HL-60 (cell line): ENCODE measurements at regions not wholly inside any gene's neighbourhood (a gene's known extent, or its start where the extent isn't known, plus 50 kb on each side); places are given as distances from the start of the nearest gene placed in this dataset.

ENCODE experiments used
- DNase-seq, 2 experiments: peaks; one replicate each; pipeline ENCODE4 v3.0.0-alpha.2; 2010 to 2020; ENCODE audit warnings: low read depth in 1 of 2, low spot score in 1 of 2
- H3K27ac ChIP-seq: fragments of 250-450 bp; sonication (Bioruptor Pico); replicated peaks from 2 replicates; pipeline ENCODE4 v1.5.1; 2020; ENCODE audit warnings: mild to moderate bottlenecking, moderate library complexity
- H3K27me3 ChIP-seq: fragments of 250-450 bp; sonication (Bioruptor Pico); 2 replicates; pipeline ENCODE4 v1.5.1; 2021; ENCODE audit warnings: mild to moderate bottlenecking, moderate library complexity; ENCODE audit not compliant: insufficient read depth, poor library complexity, severe bottlenecking
- H3K4me3 ChIP-seq: replicated peaks from 2 replicates; pipeline ENCODE4 v1.5.1; 2011; ENCODE audit warnings: mild to moderate bottlenecking, control low read depth, low read length; ENCODE audit not compliant: insufficient read depth
- GABPA ChIP-seq: IDR thresholded peaks from 2 replicates; pipeline ENCODE4 v1.6.1; 2012; ENCODE audit warnings: low read depth
- POLR2AphosphoS5 ChIP-seq: IDR thresholded peaks from 2 replicates; pipeline ENCODE4 v1.6.1; 2012; ENCODE audit warnings: low read depth
- SPI1 ChIP-seq: IDR thresholded peaks from 2 replicates; pipeline ENCODE4 v1.6.1; 2012; ENCODE audit warnings: low read depth, mild to moderate bottlenecking, borderline replicate concordance
- TF ChIP-seq, protein P1 (sequence below): IDR thresholded peaks from one replicate; pipeline ENCODE4 v1.5.1; 2011; ENCODE audit warnings: low read length, control low read depth, inconsistent platforms; ENCODE audit not compliant: insufficient read depth
- TF ChIP-seq, protein P2 (sequence below): IDR thresholded peaks from 2 replicates; pipeline ENCODE4 v1.6.1; 2012; ENCODE audit warnings: low read depth; ENCODE audit not compliant: insufficient replicate concordance

DNA sequence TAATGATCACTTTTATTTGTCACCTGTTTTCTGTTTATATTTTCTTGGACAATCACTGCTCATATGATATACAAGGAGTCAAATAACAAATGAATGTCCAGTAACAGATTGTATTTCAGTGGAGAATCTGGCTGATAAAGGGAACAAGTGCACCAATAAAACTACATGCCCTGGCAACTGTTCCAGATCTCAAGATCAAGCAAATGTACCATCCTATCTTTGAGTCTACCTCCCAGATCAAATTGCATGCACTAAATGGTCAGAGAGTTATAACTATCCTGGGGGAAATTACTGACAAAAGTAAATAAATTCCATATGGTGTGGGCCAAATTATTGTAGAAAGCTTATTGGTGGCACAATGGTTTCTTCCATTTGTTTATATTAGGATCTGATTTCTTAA is 452.8 kb downstream of the MBD2 start:
- DNase-seq = no peak
- H3K4me3 ChIP-seq = no peak overlapping the region
- TF ChIP-seq, protein P1, sequence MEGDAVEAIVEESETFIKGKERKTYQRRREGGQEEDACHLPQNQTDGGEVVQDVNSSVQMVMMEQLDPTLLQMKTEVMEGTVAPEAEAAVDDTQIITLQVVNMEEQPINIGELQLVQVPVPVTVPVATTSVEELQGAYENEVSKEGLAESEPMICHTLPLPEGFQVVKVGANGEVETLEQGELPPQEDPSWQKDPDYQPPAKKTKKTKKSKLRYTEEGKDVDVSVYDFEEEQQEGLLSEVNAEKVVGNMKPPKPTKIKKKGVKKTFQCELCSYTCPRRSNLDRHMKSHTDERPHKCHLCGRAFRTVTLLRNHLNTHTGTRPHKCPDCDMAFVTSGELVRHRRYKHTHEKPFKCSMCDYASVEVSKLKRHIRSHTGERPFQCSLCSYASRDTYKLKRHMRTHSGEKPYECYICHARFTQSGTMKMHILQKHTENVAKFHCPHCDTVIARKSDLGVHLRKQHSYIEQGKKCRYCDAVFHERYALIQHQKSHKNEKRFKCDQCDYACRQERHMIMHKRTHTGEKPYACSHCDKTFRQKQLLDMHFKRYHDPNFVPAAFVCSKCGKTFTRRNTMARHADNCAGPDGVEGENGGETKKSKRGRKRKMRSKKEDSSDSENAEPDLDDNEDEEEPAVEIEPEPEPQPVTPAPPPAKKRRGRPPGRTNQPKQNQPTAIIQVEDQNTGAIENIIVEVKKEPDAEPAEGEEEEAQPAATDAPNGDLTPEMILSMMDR = no peak
- TF ChIP-seq SPI1 (no peak), POLR2AphosphoS5 (no peak), GABPA (no peak)
- TF ChIP-seq, protein P2, sequence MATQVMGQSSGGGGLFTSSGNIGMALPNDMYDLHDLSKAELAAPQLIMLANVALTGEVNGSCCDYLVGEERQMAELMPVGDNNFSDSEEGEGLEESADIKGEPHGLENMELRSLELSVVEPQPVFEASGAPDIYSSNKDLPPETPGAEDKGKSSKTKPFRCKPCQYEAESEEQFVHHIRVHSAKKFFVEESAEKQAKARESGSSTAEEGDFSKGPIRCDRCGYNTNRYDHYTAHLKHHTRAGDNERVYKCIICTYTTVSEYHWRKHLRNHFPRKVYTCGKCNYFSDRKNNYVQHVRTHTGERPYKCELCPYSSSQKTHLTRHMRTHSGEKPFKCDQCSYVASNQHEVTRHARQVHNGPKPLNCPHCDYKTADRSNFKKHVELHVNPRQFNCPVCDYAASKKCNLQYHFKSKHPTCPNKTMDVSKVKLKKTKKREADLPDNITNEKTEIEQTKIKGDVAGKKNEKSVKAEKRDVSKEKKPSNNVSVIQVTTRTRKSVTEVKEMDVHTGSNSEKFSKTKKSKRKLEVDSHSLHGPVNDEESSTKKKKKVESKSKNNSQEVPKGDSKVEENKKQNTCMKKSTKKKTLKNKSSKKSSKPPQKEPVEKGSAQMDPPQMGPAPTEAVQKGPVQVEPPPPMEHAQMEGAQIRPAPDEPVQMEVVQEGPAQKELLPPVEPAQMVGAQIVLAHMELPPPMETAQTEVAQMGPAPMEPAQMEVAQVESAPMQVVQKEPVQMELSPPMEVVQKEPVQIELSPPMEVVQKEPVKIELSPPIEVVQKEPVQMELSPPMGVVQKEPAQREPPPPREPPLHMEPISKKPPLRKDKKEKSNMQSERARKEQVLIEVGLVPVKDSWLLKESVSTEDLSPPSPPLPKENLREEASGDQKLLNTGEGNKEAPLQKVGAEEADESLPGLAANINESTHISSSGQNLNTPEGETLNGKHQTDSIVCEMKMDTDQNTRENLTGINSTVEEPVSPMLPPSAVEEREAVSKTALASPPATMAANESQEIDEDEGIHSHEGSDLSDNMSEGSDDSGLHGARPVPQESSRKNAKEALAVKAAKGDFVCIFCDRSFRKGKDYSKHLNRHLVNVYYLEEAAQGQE = no peak
- H3K27ac ChIP-seq = no peak overlapping the region
- no peaks in the 10 kb centered on the region for H3K27me3 ChIP-seq

DNA sequence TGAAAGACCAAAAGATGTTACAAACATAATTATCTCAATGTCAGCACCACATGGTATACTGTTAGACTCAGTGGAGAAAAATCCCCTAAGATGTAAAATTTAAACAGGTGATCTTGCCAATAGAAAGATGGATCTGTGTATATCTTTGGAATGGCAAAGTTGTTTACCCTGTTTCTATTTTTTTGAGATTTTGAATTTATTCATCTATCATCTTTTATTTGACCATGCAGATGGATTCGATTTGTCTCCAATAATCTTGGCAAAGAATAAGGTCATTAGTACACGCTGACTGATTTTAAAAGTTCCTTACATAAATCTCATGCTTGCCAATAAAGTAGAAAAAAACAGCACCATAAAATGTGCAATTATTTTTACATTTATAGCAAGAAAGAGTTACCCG is 459.3 kb downstream of the MBD2 start:
- Histone ChIP-seq H3K27me3 (no peaks in the 10 kb centered on the region), H3K4me3 (no peak overlapping the region), H3K27ac (no peak overlapping the region)
- DNase-seq = no peak
- TF ChIP-seq SPI1 = no peak
- no peak for TF ChIP-seq GABPA
- TF ChIP-seq, protein P1 = no peak
- TF ChIP-seq POLR2AphosphoS5 = no peak
- TF ChIP-seq, protein P2 = no peak

DNA sequence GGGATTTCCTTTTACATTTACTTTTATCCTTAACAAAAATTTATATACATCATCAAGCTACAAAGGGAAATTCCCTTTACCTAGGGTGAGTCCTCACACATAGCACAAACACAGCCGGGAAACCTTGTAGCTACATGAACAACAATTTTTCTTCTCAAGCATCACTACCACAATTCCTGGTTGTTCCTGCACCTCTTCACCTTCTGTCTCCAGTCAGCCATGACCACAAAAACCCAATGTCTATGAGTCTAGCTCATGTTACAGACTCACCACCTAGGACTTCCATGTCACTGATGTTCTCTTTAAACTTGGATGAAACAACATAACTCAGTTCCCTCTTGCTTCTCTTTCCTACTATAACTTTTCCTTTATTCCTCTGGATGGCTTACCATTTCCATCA is 460.4 kb downstream of the MBD2 start:
- no peak overlapping the region for H3K27ac ChIP-seq

More for the DNA sequence above, 460.4 kb downstream of the MBD2 start:
- TF ChIP-seq, protein P2 = no peak
- TF ChIP-seq GABPA (no peak), POLR2AphosphoS5 (no peak), SPI1 (no peak)
- TF ChIP-seq, protein P1 = no peak
- H3K4me3 ChIP-seq = no peak overlapping the region
- no peaks in the 10 kb centered on the region for H3K27me3 ChIP-seq
- DNase-seq = no peak
